Mesothelial cell of epicardium (in vitro differentiated cells): ENCODE measurements at regions not wholly inside any gene's neighbourhood (a gene's known extent, or its start where the extent isn't known, plus 50 kb on each side); places are given as distances from the start of the nearest gene placed in this dataset.

Source experiments
- DNase-seq, 2 experiments: peaks; one replicate each; pipeline ENCODE4 v3.0.0; 2021; ENCODE audit warnings: low spot score in 2 of 2; ENCODE audit not compliant: unreplicated experiment in 2 of 2
- H3K27ac Mint-ChIP-seq: 2 replicates; pipeline ENCODE4 v1.8.0; 2021; ENCODE audit warnings: mixed read lengths
- H3K27me3 Mint-ChIP-seq: 2 replicates; pipeline ENCODE4 v1.8.0; 2021; ENCODE audit warnings: low read depth, mixed read lengths
- H3K36me3 Mint-ChIP-seq: 2 replicates; pipeline ENCODE4 v1.8.0; 2021; ENCODE audit warnings: mixed read lengths
- H3K4me1 Mint-ChIP-seq: 2 replicates; pipeline ENCODE4 v1.8.0; 2021; ENCODE audit warnings: mixed read lengths
- H3K4me3 Mint-ChIP-seq: 2 replicates; pipeline ENCODE4 v1.8.0; 2021; ENCODE audit warnings: mild to moderate bottlenecking, moderate library complexity, mixed read lengths
- H3K9me3 Mint-ChIP-seq: 2 replicates; pipeline ENCODE4 v1.8.0; 2021; ENCODE audit warnings: mixed read lengths
- TF ChIP-seq, protein P1 (sequence below): fragments of 200-600 bp; sonication (generic); IDR thresholded peaks from one replicate; pipeline ENCODE4 v1.5.0; 2021; ENCODE audit warnings: antibody characterized with exemption; ENCODE audit not compliant: unreplicated experiment

DNA sequence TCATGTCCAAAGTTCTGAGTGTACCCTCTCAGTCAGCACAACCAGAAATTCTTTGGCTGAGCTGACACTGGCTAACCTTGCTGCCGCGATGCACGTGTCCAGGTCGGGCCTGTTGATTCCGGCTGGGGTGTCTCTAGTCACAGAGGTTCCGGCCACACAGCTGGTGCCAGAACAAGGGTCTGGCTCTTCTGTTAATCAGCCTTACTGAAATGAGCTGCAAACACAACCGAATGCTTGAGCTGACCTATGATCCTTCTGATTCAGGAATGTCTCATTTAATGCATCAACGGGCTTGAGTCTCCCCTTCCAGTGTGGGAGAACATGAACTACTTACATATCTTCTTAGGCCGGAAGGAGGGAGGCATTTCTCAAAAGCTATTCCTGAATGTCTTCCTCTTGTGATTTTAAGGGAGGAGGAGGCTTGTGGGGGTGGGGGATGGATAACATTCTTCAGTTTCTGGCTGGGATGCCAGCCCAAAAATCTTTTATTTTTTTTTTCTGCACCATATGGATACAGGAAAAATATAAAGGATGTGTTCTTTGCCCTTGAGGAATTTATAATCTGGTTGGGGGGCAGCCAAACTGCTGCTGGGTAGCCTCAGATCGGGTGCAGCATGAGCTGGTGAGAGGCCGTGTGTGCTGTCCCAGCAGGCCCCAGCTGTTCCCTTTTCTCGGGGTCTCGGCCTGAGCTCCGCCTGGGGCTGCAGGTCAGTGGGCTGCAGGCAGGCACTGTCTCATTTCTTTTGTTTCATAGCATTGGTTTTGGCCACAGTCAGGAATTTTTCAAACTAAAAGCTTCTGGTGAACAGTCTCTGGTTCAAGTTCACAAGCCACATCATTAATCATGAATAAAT lies 319.1 kb upstream of the TBL1XR1 start:
- no peaks in the 10 kb centered on the region for H3K36me3 Mint-ChIP-seq
- no peak for DNase-seq
- H3K4me1 Mint-ChIP-seq: peaks cover 8% of the 10 kb centered on the region
- no peaks in the 10 kb centered on the region for H3K27me3 Mint-ChIP-seq
- H3K9me3 Mint-ChIP-seq: peaks cover 4% of the 10 kb centered on the region
- no peak overlapping the region for H3K27ac Mint-ChIP-seq
- no peak overlapping the region for H3K4me3 Mint-ChIP-seq
- TF ChIP-seq, protein P1, sequence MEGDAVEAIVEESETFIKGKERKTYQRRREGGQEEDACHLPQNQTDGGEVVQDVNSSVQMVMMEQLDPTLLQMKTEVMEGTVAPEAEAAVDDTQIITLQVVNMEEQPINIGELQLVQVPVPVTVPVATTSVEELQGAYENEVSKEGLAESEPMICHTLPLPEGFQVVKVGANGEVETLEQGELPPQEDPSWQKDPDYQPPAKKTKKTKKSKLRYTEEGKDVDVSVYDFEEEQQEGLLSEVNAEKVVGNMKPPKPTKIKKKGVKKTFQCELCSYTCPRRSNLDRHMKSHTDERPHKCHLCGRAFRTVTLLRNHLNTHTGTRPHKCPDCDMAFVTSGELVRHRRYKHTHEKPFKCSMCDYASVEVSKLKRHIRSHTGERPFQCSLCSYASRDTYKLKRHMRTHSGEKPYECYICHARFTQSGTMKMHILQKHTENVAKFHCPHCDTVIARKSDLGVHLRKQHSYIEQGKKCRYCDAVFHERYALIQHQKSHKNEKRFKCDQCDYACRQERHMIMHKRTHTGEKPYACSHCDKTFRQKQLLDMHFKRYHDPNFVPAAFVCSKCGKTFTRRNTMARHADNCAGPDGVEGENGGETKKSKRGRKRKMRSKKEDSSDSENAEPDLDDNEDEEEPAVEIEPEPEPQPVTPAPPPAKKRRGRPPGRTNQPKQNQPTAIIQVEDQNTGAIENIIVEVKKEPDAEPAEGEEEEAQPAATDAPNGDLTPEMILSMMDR: no peak

DNA sequence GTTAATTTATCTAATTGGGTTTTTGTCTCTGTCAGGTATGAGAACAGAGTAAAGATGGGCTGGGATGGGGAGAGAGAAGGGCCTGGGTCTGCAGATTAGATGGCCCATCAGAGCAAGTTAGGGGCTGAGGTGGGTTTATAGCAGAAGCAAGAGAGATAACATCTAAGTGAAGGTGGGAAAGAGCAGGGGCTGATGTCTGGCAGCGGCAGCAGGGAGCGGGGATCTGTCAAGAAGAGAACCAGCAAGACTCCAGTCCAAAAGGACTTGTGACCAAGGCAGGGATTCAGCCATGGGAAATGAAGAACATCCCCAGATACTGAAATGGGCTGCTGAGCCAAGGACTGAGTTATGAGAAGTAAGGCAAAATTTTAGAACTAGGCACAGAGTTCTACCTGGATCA lies 320.6 kb upstream of the TBL1XR1 start:
- no peaks in the 10 kb centered on the region for H3K27me3 Mint-ChIP-seq
- no peak overlapping the region for H3K27ac Mint-ChIP-seq
- H3K36me3 Mint-ChIP-seq: no peaks in the 10 kb centered on the region
- TF ChIP-seq, protein P1: no peak
- no peak overlapping the region for H3K4me3 Mint-ChIP-seq
- peaks cover 23% of the 10 kb centered on the region for H3K4me1 Mint-ChIP-seq
- DNase-seq: no peak
- H3K9me3 Mint-ChIP-seq: peaks cover under 1% of the 10 kb centered on the region

DNA sequence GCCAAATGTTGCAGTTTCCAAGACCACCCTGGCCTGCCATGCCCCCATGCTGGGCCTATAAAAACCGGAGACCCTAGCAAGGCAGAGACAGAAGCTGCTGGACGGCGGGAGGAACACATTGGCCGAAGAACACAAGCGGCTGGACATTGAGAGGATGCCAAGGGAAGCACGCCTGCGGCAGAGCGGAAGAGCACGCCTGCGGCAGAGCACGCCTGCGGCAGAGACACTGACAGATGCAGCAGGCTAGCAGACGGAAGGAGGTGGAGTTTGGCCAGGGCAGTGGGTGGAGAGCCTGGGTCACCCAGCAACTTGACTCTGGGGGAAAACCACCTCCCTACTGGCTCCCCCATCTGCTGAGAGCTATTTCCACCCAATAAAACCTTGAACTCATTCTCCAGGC lies 322.3 kb upstream of the TBL1XR1 start:
- H3K36me3 Mint-ChIP-seq: no peaks in the 10 kb centered on the region
- no peaks in the 10 kb centered on the region for H3K27me3 Mint-ChIP-seq
- TF ChIP-seq, protein P1: no peak
- H3K9me3 Mint-ChIP-seq: no peaks in the 10 kb centered on the region
- no peak overlapping the region for H3K4me3 Mint-ChIP-seq
- no peak overlapping the region for H3K27ac Mint-ChIP-seq
- no peak for DNase-seq
- peaks cover 37% of the 10 kb centered on the region for H3K4me1 Mint-ChIP-seq

DNA sequence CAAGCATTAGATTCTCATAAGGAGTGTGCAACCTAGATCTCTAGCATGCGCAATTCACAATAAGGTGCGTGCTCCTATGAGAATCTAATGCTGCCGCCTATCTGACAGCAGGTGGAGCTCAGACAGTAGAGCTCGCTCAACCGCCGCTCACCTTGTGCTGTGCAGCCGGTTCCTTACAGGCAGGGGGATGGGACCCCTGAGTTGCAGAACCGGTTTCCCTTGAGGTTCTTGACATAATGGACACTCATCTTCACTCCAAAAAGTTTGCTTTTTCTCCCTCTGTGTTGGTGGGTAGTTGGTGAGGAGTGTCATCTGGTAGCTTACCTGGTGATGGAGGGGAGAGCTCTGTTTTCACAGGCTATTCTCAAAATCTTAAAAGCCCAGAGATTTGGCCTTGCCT lies 324.0 kb upstream of the TBL1XR1 start:
- H3K36me3 Mint-ChIP-seq: peaks cover 4% of the 10 kb centered on the region
- peak; percentile 41 to 69 for DNase-seq
- H3K4me3 Mint-ChIP-seq: no peak overlapping the region
- TF ChIP-seq, protein P1: no peak
- peaks cover 8% of the 10 kb centered on the region for H3K9me3 Mint-ChIP-seq
- H3K27me3 Mint-ChIP-seq: no peaks in the 10 kb centered on the region
- H3K4me1 Mint-ChIP-seq: peaks cover 42% of the 10 kb centered on the region
- peak overlapping the region; percentile 53 for H3K27ac Mint-ChIP-seq

DNA sequence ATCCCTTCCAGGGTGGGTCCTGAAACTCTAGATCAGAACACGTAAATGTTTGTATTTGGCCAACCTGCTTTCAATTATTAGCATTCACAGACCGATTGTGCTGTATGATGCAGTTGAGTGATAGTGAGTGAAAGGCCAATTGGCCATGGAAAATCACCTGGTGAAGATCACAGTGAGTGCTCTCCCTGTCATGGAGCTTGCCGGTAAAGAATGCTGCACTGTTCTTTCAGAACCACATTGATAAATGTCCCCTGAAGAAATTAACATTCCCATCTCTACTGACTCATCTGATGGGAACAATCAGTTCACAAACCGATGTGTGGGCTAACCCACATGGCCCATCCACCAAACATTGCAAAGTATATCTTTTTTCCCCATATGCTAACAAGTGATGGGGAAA lies 324.8 kb upstream of the TBL1XR1 start:
- TF ChIP-seq, protein P1: no peak
- Mint-ChIP-seq H3K4me3 (no peak overlapping the region), H3K27ac (peak overlapping the region; percentile 61), H3K36me3 (peaks cover 4% of the 10 kb centered on the region), H3K27me3 (no peaks in the 10 kb centered on the region), H3K9me3 (peaks cover 9% of the 10 kb centered on the region), H3K4me1 (peaks cover 42% of the 10 kb centered on the region)
- DNase-seq: no peak
